8988T (cell line): ENCODE measurements at regions not wholly inside any gene's neighbourhood (a gene's known extent, or its start where the extent isn't known, plus 50 kb on each side); places are given as distances from the start of the nearest gene placed in this dataset.
"Not testable (repeated sequence)": the region's sequence is repeated elsewhere in the genome, so short reads cannot be mapped to it uniquely, and the experiment has no call there.

Experiments used
- DNase-seq: peaks from one replicate; pipeline ENCODE4 v3.0.0; 2011

DNA sequence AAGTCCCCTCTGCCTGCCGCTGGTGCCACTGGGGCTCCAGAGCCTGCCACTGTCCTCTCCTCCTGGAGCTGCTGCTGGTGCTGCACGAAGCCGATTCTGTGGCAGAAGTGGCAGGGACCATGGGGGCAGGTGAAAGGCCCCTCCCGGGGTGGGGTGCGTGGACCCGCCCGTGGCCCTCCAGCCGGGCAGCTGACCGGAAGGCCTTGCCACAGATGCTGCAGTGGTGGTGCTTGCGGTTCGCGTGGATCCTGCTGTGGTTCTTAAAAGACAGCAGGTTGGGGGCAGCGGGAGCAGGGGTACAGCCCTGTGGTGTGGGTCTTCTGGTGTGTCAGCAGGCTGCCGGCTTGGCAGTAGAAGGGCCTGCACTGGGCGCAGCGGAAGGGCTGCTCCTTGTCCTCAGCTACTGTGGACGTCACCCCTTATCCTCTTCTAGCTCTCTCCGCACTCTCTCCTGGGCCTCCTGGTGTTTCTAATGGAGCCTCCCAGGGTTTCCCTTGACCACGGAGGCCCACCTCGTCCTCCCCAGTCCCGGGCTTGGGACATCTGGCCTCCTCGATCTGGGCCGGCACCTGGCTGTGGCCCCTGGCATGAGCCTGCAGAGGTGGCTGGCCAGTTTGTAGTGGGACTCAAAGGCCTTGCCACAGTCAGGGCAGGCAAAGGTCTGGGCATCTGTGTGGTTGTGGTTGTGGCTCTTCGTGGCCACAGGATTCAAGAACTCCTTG is 380.4 kb downstream of the OLFM4 start:
- DNase-seq: no peak

- DNase-seq: no peak
Observed at GRCh38 chr13:53411463-53411862, 382.9 kb downstream of the OLFM4 start.

DNA sequence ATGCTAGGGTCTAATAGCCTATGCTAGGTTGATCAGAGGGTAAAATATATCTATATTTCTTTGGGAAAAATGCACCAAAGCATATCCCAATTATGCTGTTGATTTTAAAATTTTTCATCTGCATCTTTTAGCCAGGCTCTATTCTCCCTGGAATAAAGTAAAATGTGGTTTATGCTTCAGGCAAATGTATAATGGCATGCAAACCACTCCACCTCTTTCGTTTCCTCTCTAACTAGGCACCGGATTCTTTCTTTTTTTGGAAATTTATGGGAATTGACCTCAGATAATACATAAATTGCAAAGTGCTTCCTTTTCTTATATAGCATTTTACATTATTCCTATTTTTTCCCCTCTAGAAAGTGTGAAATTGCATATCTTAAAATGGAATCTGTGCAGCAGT is 386.5 kb downstream of the OLFM4 start:
- DNase-seq: no peak

- no peak for DNase-seq
Observed at GRCh38 chr13:53417601-53418000, 389.0 kb downstream of the OLFM4 start.

DNA sequence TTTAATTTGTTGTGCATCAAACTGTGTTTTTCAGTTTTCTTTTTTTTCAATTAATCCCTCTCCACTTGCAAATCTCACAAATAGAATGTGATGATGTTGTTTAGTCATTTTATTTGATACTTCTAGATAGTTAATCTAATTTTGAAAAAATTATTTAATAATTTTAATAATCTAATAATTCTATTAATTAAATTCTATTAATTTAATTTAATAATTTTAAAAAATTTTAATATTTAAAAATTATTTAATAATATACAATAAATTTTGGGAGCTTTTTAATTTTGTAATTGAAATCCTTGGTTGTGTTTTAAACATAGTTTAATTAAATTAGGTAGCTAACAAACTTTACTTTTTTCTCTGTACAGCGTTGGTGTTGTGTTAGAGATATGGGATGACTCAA is 393.8 kb downstream of the OLFM4 start:
- no peak for DNase-seq

DNA sequence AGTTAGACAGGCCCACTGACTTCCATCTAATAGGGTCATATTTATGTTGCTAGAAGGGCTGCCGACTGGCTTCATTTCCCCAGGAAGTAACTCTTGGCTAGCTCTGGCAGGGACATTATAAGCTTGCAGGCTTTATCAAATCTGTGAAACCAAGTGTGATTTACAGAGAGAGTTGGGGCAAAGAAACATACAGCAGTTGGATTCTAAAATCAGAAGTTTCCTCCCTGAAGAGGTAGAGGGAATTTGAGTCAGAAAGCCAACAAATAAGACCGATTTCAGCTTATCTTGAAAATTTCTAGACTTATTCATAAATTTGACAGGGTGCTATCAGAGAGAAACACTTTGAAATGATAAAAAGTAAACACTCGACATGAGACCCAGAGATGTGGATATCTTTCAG is 407.8 kb downstream of the OLFM4 start:
- DNase-seq: no peak

- no peak for DNase-seq
Observed at GRCh38 chr13:53439439-53440225, 411.0 kb downstream of the OLFM4 start.

DNA sequence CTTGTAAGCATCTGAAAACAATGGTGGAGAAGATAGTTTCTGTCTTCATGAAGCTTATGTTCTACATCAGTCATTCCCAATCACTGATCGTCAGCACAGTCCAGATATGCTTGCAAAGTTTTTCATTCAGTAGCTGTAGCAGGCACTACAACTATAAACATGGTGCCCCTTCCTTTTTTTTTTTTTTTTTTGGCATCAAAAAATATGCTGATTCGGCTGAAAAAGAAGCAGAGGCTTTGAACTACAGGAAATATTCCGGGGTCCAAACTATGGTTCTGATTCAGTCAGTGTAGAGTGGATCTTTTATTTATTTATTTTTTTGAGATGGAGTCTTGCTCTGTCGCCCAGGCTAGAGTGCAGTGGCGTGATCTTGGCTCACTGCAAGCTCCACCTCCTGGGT is 414.4 kb downstream of the OLFM4 start:
- DNase-seq: no peak

DNA sequence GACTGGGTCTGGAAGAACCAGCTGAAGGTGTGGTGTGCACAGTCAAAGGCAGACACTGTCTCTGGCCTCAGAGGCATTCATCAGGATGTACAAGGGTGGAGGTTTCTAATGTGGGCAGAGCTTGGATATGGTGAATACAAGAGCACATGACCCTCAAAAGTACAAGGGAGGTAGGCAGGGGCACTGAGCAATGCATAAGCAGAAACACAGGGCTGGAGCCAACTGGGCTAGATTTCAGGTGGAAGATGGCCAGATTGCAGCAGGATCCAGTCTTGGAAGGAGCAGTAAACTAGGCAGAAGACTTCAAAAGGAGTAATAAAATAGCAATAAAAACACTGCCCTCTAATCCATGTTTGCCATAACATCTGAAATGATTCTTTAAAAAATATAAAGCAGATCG is 417.1 kb downstream of the OLFM4 start:
- DNase-seq: no peak

DNA sequence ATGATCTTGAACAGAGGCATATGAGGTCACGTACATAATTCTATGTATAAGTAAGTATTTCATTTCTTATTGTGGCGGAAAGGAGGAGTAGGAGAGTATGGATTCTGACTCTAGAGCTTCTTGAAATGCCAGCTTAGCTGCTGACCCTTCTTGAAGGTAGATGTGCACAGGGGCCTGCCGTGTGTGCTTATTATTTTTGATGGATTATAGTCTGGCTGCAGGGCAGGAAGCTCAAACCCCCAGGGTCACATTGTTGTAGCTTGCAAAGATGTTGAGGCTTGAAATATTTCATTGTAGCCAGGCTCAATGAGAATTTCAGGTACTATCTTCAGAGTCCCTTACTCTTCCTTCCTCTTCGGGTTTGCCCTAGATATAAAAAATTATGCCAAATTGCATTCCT is 418.8 kb downstream of the OLFM4 start:
- no peak for DNase-seq

DNA sequence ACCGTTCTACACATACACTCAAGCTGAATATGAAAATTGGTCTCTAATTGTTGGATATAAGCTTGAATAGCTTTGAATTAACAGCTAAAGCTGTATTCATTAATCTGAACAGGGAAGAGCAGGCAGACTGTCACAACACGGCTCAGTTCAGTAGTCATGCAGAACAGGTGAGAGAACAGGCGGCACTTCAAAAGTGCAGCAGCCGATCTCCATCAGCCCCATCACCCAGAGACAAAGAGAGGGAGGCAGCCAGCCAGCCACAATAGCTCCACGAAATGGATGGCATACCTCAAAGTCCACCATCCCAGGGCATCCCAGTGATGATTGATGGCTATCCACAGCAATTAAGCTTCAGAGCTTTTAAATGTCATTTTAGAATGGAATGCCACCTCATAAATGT is 419.2 kb downstream of the OLFM4 start:
- no peak for DNase-seq

GRCh38 chr13:53452263-53452808 is 423.7 kb downstream of the OLFM4 start:
- not testable (repeated sequence) for DNase-seq

DNA sequence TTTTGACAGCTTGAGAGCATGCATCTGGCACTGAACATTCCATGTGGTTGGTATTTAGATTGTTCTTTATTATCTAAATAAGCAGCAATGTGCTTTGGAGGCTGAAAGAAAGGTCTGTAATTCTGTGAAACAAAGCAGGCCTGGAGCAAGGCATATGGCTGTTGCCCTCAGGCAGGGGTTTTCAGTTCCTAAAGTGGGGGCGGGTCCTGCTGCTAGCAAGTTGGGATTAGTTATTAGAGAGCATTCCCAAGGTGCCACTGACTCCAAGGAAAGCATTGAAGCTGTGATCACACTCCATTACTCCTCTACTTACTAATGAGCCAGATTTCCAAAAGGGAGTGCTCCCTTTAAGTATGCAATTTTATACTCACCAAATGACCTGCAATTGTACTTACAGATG is 432.2 kb downstream of the OLFM4 start:
- no peak for DNase-seq

GRCh38 chr13:53463106-53463505 is 434.5 kb downstream of the OLFM4 start:
- no peak for DNase-seq

- DNase-seq: no peak
Observed at GRCh38 chr13:53466576-53466975, 438.0 kb downstream of the OLFM4 start.

- no peak for DNase-seq
Observed at GRCh38 chr13:53473397-53473796, 444.8 kb downstream of the OLFM4 start.

GRCh38 chr13:53474878-53475277 is 446.3 kb downstream of the OLFM4 start:
- DNase-seq: no peak

DNA sequence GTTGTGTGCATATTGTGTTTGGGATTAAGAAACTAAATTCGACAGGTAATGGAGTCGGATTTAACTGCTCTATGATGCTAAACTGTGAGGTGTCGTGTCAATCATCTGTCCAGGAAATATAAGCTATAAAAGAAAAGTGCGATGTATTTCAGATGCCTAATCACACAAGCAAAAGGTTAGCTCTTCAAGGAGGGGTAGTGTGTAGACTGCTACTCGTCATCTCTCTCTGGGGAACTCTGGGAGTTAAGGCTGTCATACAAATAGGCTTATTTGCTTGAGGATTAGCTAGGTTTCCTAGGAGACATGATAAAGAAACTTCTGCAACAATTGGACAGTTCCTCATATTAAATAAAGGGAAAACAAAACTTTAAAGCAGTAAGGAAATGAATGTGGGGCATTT is 462.1 kb downstream of the OLFM4 start:
- no peak for DNase-seq

- no peak for DNase-seq
Observed at GRCh38 chr13:53494406-53494805, 465.8 kb downstream of the OLFM4 start.

GRCh38 chr13:53499576-53500133 is 471.0 kb downstream of the OLFM4 start:
- DNase-seq: no peak

DNA sequence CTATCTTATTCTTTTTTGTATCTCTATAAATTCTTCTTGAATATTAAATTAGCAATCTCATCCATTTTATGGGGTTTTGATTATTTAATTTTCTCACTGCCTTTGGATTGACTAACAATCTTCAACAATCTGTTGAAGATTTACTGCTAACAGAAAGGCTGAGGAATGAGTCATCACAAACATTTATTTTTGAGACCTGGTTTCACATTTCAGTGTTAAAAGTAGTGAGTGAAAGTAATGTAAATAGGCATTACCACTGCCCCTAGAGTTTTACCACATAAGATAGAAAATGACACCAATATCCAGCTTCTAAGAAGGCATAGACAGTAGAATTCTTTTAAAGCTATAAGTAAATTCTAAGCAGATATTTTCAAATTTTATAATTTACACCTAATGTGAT is 472.8 kb downstream of the OLFM4 start:
- no peak for DNase-seq

DNA sequence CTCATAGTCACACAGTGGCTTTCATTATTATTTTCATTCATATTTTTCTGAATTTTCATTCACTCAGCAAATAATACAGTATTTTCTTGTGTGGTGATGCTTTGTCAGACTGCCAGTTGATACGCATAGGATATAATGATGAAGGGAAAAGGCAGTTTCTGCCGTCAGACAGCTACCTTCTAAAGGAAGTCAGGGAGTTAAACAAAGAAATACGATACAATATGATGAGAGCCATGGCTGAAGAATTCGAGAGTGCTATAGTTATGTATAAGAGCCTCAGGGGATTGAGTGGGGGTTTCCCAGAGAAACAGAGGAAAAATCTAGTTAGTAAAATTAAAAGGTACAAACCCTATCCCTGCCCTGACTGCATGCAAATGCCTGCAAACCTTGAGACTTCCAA is 479.1 kb downstream of the OLFM4 start:
- no peak for DNase-seq

DNA sequence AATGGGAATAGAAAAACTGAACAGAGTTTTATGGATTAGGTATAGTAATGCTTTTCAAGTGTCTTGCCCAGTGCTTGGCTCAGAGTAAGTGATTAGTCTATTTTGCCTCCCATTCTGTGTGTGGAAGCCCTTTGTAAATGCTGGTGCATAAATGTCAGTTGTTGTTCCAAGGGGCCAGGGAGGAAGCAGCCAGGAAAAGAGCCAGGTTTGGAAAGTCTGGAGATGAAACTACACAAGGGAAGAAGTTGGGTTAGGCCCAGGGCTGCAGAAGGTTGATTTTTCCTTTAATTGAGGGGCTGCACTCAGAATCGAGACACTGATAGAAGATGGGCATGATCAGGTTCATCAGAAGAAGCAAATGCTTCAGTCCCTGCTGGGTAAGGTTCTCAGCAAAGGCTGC is 484.0 kb downstream of the OLFM4 start:
- DNase-seq: no peak

DNA sequence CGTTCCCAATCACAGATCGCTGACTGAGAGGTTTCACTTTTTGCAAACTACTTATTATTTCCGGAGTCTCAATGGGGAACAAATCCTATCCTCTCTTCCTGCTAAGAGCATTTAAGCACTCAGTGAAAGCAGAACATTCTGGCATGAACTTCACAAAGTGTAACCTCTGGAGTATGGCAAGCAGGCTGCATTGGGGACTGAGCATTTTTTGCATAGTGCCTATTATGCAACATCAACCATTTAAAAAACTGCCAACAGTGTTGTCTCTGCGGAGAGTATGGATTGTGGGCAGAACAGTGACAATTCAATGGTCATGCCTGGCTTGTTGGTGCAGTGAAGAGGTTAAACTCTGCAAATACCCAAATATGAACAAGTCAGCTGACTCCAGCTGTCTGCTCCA is 484.6 kb downstream of the OLFM4 start:
- no peak for DNase-seq
